GM10248 (cell line): ENCODE measurements at regions not wholly inside any gene's neighbourhood (a gene's known extent, or its start where the extent isn't known, plus 50 kb on each side); places are given as distances from the start of the nearest gene placed in this dataset.

Experiments
- CTCF ChIA-PET: fragments of 300-600 bp; sonication (Branson Sonifier 250); formaldehyde crosslinking; extraction: SDS; loops from one replicate; lab custom pipeline; 2021; ENCODE audit warnings: antibody characterized with exemption; lab: Yijun Ruan, JAX
- POLR2A ChIA-PET: fragments of 350-650 bp; sonication (Branson Sonifier 250); formaldehyde crosslinking; extraction: SDS; loops from one replicate; lab custom pipeline; 2020; ENCODE audit warnings: antibody characterized with exemption; lab: Yijun Ruan, JAX
- DNase-seq: peaks from one replicate; pipeline ENCODE4 v3.0.0; 2012; ENCODE audit errors: extremely low spot score
- CTCF ChIP-seq: IDR thresholded peaks from 2 replicates; pipeline ENCODE4 v1.5.1; 2012; ENCODE audit warnings: mild to moderate bottlenecking, low read depth; ENCODE audit errors: extremely low read depth, missing control alignments, control extremely low read depth

DNA sequence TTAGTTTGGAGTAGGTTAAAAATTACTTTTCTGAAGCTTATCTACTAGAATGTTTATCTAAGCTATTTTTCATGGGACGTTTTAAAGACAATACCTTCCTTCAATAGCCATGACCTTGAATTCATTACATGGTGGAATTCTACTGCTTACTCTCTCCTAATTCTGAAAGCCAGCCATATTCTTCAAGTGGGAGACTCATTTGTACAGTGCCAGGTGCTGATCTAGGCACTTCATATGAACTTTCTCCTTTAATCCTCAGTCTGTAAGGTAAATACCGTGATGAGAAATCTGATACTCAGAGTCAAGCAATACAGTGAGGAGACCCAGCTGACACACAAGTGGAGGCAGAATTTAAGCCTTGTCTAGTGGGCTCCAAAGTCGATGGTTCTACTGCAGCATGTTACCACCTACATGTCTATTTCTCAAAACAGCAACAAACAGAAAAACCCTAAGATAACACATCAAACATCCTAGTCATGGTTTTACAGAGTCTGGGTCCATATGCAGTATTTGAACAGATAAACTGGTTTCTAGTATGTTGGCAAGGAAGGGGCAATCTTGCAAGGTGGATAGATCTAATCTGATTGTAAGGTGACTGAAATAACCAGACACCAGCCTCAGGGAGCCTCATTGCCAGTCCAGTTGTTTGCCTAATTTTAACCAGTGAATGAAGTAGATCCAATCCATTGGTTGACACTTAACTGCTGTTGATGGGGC lies 243.7 kb downstream of the PIK3R1 start:
- no peak for TF ChIP-seq CTCF
- POLR2A ChIA-PET, result no interaction called here
- CTCF ChIA-PET, result interaction anchor here (1.0 to 5.5 kb wide), 6 partner anchors 11 to 213 kb away, joined by 3 to 56 read pairs (median 5); no protein-coding TSS in a partner anchor
- DNase-seq, result no peak

GRCh38 chr5:68459810-68460139 lies 244.2 kb downstream of the PIK3R1 start:
- ChIA-PET POLR2A (no interaction called here), CTCF (interaction anchor here (1.0 to 5.5 kb wide), 5 partner anchors 11 to 213 kb away, joined by 3 to 56 read pairs (median 4); no protein-coding TSS in a partner anchor)
- no peak for DNase-seq
- no peak for TF ChIP-seq CTCF

DNA sequence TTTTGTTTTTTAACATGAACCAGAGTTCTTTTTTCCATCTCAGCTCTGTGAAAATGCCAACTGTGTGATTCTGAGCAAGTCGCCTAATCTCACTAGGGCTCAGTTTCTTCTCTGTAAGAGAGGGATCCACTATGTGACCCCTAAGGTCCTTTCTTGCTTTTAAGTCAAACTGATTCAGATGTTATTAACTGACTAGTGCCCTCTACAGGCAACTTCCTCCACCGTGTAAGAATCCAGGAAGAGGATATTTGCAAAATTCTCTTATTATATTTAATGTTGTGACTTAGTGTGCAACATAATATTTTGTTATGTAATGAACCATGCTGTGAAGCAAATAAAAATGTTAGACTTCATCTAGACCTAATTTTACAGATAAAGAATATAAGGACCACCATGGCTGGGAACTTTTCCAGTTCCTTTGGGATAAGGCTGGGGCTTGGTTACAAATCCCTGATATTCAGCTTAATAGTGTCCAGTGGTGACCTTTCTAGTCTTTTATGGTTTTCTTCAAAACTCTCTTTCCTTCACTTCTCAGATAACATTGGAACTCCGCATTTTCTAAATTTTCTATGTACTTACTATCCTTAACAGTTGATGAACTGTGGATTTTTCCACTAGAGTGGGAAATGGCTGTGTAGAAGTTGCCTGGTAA lies 244.7 kb downstream of the PIK3R1 start:
- peak; percentile 35 for DNase-seq
- POLR2A ChIA-PET, result no interaction called here
- TF ChIP-seq CTCF, result peak; percentile 65
- CTCF ChIA-PET, result interaction anchor here (0.7 to 5.5 kb wide), 7 partner anchors 12 to 214 kb away, joined by 3 to 56 read pairs (median 4); no protein-coding TSS in a partner anchor

DNA sequence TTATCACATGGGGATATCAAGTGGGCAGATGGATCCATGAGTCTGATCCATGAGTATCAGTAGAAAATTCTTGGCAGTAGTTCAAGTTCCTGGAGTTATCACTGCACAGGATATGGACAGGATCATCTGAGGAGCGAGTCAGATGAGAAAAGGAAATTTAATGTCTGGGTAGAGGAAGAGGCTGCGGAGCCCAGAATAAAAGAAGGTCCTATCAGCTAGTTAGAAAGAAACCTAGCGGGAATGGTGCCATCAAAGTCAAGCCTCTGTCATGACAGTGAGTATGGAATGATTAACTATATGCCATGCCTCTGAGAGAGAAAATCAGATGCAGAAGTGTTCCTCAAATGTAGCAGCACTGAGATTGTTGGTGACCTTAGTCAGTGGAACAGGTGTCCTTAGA lies 248.1 kb downstream of the PIK3R1 start:
- no peak for DNase-seq
- TF ChIP-seq CTCF, result no peak
- CTCF ChIA-PET, result interaction anchor here (1.3 to 5.5 kb wide), 5 partner anchors 13 to 177 kb away, joined by 4 to 56 read pairs (median 6); no protein-coding TSS in a partner anchor

GRCh38 chr5:68464424-68464823 lies 248.9 kb downstream of the PIK3R1 start:
- TF ChIP-seq CTCF, result no peak
- CTCF ChIA-PET, result interaction anchor here (0.8 to 4.4 kb wide), 4 partner anchors 8 to 178 kb away, joined by 3 to 20 read pairs (median 4); no protein-coding TSS in a partner anchor
- peak; percentile 24 for DNase-seq
- POLR2A ChIA-PET, result interaction anchor here (0.6 kb wide), 1 partner anchor 390 kb away, joined by 3 read pairs; no protein-coding TSS in a partner anchor

More for the DNA sequence above, 248.1 kb downstream of the PIK3R1 start:
- POLR2A ChIA-PET, result no interaction called here

DNA sequence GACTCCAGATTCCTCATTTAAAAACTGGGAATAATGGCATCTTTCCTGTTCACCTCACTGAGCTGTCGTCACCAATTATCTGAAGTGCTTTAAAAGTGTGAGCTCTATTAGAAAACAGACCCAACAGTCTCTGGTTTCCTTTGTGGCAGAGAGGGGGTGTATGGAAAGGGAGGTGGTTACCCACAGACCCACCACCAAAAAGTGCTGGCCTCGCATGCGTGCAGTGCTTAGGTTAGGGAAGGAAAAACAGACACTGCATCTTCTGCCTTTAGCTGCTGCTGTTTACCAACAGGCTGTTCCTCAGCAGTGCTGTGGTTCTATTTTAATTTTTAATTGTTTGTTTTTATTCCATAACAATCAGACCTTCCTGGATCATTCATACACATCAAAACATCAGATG lies 249.6 kb downstream of the PIK3R1 start:
- CTCF ChIA-PET, result interaction anchor here (0.8 to 4.4 kb wide), 4 partner anchors 9 to 179 kb away, joined by 3 to 20 read pairs (median 4); no protein-coding TSS in a partner anchor
- no peak for DNase-seq
- POLR2A ChIA-PET, result interaction anchor here (0.6 kb wide), 1 partner anchor 389 kb away, joined by 3 read pairs; no protein-coding TSS in a partner anchor
- TF ChIP-seq CTCF, result no peak
